ENCODE measurements at regions not wholly inside any gene's neighbourhood (a gene's known extent, or its start where the extent isn't known, plus 50 kb on each side); places are given as distances from the start of the nearest gene placed in this dataset.

- Histone ChIP-seq H3K4me1 (ENCODE audit: insufficient read depth, low read length, poor library complexity, severe bottlenecking) (no peaks in the 10 kb centered on the region), H3K79me2 (ENCODE audit: insufficient read depth, low read depth, low read length) (no peaks in the 10 kb centered on the region), H3K27ac (ENCODE audit: low read depth, low read length, poor library complexity, severe bottlenecking) (no peak overlapping the region), H3K4me2 (ENCODE audit: low read length) (no peak overlapping the region), H2AFZ (ENCODE audit: low read length) (no peak overlapping the region), H3K9me2 (ENCODE audit: insufficient read depth, low read length) (no peaks in the 10 kb centered on the region), H3K4me3 (ENCODE audit: low read depth, low read length, poor library complexity, severe bottlenecking) (no peak overlapping the region), H3K36me3 (ENCODE audit: insufficient read depth, low read length) (no peaks in the 10 kb centered on the region), H3K9me3 (ENCODE audit: low read length) (no peaks in the 10 kb centered on the region), H4K20me1 (ENCODE audit: insufficient read depth, low read length) (no peaks in the 10 kb centered on the region; the same call in 1 of the 2 replicates)
- POLR2A ChIA-PET: no interaction called here
- BruUV-seq (replicated peaks): no TSS peak
- no peak for DNase-seq (ENCODE audit: low spot score)
- TF ChIP-seq EZH2phosphoT487 (IDR thresholded peaks at IDR 0.05; ENCODE audit: borderline replicate concordance, low read depth, low read length): no peak
- TF ChIP-seq CTCF (conservative IDR thresholded peaks at IDR 0.05; ENCODE audit: low read length): no peak
- intact Hi-C loops (cut with micrococcal nuclease; ENCODE audit: unreplicated experiment): no loop called here
- CTCF ChIA-PET (ENCODE audit: unreplicated experiment): no interaction called here
These were observed 174.5 kb upstream of the RBM19 start for GRCh38 chr12:114140576-114140975.

- no peaks in the 10 kb centered on the region for H3K4me1 ChIP-seq (ENCODE audit: insufficient read depth, low read length, poor library complexity, severe bottlenecking)
- H3K4me2 ChIP-seq (ENCODE audit: low read length): no peak overlapping the region
- H3K4me3 ChIP-seq (ENCODE audit: low read depth, low read length, poor library complexity, severe bottlenecking): no peak overlapping the region
- no peak overlapping the region for H2AFZ ChIP-seq (ENCODE audit: low read length)
- no peak overlapping the region for H3K27ac ChIP-seq (ENCODE audit: low read depth, low read length, poor library complexity, severe bottlenecking)
- POLR2A ChIA-PET: no interaction called here
- BruUV-seq (replicated peaks): no TSS peak
- no peak for DNase-seq (ENCODE audit: low spot score)
- intact Hi-C loops (cut with micrococcal nuclease; ENCODE audit: unreplicated experiment): no loop called here
- H3K9me3 ChIP-seq (ENCODE audit: low read length): no peaks in the 10 kb centered on the region
- no peaks in the 10 kb centered on the region; the same call in 1 of the 2 replicates for H4K20me1 ChIP-seq (ENCODE audit: insufficient read depth, low read length)
- no peaks in the 10 kb centered on the region for H3K79me2 ChIP-seq (ENCODE audit: insufficient read depth, low read depth, low read length)
- TF ChIP-seq CTCF (conservative IDR thresholded peaks at IDR 0.05; ENCODE audit: low read length) (no peak), EZH2phosphoT487 (IDR thresholded peaks at IDR 0.05; ENCODE audit: borderline replicate concordance, low read depth, low read length) (no peak)
- H3K9me2 ChIP-seq (ENCODE audit: insufficient read depth, low read length): no peaks in the 10 kb centered on the region
- H3K36me3 ChIP-seq (ENCODE audit: insufficient read depth, low read length): no peaks in the 10 kb centered on the region
- CTCF ChIA-PET (ENCODE audit: unreplicated experiment): no interaction called here
These were observed 170.5 kb upstream of the RBM19 start for GRCh38 chr12:114136631-114137030.

- intact Hi-C loops (cut with micrococcal nuclease; ENCODE audit: unreplicated experiment): no loop called here
These were observed 168.8 kb upstream of the RBM19 start for GRCh38 chr12:114134922-114135321.

More at GRCh38 chr12:114134922-114135321, 168.8 kb upstream of the RBM19 start:
- no peak overlapping the region for H2AFZ ChIP-seq (ENCODE audit: low read length)
- H3K9me3 ChIP-seq (ENCODE audit: low read length): no peaks in the 10 kb centered on the region
- ChIA-PET POLR2A (interaction anchor here (0.6 kb wide), 1 partner anchor 202 kb away, joined by 3 read pairs; no protein-coding TSS in a partner anchor), CTCF (ENCODE audit: unreplicated experiment) (no interaction called here)
- TF ChIP-seq CTCF (conservative IDR thresholded peaks at IDR 0.05; ENCODE audit: low read length): no peak
- H3K36me3 ChIP-seq (ENCODE audit: insufficient read depth, low read length): no peaks in the 10 kb centered on the region
- H3K4me1 ChIP-seq (ENCODE audit: insufficient read depth, low read length, poor library complexity, severe bottlenecking): no peaks in the 10 kb centered on the region
- no peak overlapping the region for H3K27ac ChIP-seq (ENCODE audit: low read depth, low read length, poor library complexity, severe bottlenecking)
- no peaks in the 10 kb centered on the region for H3K9me2 ChIP-seq (ENCODE audit: insufficient read depth, low read length)
- no peak overlapping the region for H3K4me2 ChIP-seq (ENCODE audit: low read length)
- no peaks in the 10 kb centered on the region; the same call in 1 of the 2 replicates for H4K20me1 ChIP-seq (ENCODE audit: insufficient read depth, low read length)
- no peak for DNase-seq (ENCODE audit: low spot score)
- H3K79me2 ChIP-seq (ENCODE audit: insufficient read depth, low read depth, low read length): no peaks in the 10 kb centered on the region
- H3K4me3 ChIP-seq (ENCODE audit: low read depth, low read length, poor library complexity, severe bottlenecking): no peak overlapping the region
- BruUV-seq (replicated peaks): no TSS peak

All from OCI-LY7 (cell line).